GM18868 (cell line): ENCODE measurements at regions not wholly inside any gene's neighbourhood (a gene's known extent, or its start where the extent isn't known, plus 50 kb on each side); places are given as distances from the start of the nearest gene placed in this dataset.

Experiments
- ATAC-seq: cut with Tn5 transposase; IDR thresholded peaks from one replicate; pipeline ENCODE4 v1.9.1; 2021; ENCODE audit warnings: mild to moderate bottlenecking, moderate library complexity; ENCODE audit not compliant: unreplicated experiment

GRCh38 chr5:38642189-38642911 lies 85.9 kb upstream of the LIFR start:
- no peak for ATAC-seq

GRCh38 chr5:38643616-38644015 lies 87.2 kb upstream of the LIFR start:
- no peak for ATAC-seq

- no peak for ATAC-seq
Measured at GRCh38 chr5:38645508-38645907, 89.1 kb upstream of the LIFR start.

- ATAC-seq, result no peak
Measured at GRCh38 chr5:38648703-38649291, 92.4 kb upstream of the LIFR start.

GRCh38 chr5:38650540-38650939 lies 94.1 kb upstream of the LIFR start:
- no peak for ATAC-seq

- no peak for ATAC-seq
Measured at GRCh38 chr5:38650946-38651345, 94.5 kb upstream of the LIFR start.

GRCh38 chr5:38651806-38652205 lies 95.4 kb upstream of the LIFR start:
- ATAC-seq, result no peak

GRCh38 chr5:38653389-38653788 lies 96.9 kb upstream of the LIFR start:
- ATAC-seq, result no peak

- no peak for ATAC-seq
Measured at GRCh38 chr5:38655691-38656090, 99.2 kb upstream of the LIFR start.

- ATAC-seq, result no peak
Measured at GRCh38 chr5:38656568-38656967, 100.1 kb upstream of the LIFR start.

GRCh38 chr5:38657020-38657419 lies 100.6 kb upstream of the LIFR start:
- no peak for ATAC-seq

- ATAC-seq, result no peak
Measured at GRCh38 chr5:38660194-38660668, 103.8 kb upstream of the LIFR start.

- ATAC-seq, result no peak
Measured at GRCh38 chr5:38662090-38662489, 105.6 kb upstream of the LIFR start.

GRCh38 chr5:38663249-38663648 lies 106.8 kb upstream of the LIFR start:
- no peak for ATAC-seq

GRCh38 chr5:38666668-38667498 lies 110.4 kb upstream of the LIFR start:
- no peak for ATAC-seq

GRCh38 chr5:38667499-38667776 lies 111.0 kb upstream of the LIFR start:
- no peak for ATAC-seq

- ATAC-seq, result no peak
Measured at GRCh38 chr5:38669361-38669880, 113.0 kb upstream of the LIFR start.

- ATAC-seq, result no peak
Measured at GRCh38 chr5:38670066-38670465, 113.6 kb upstream of the LIFR start.

- no peak for ATAC-seq
Measured at GRCh38 chr5:38670878-38671277, 114.4 kb upstream of the LIFR start.

- no peak for ATAC-seq
Measured at GRCh38 chr5:38672059-38672788, 115.8 kb upstream of the LIFR start.

GRCh38 chr5:38673671-38674071 lies 117.2 kb upstream of the LIFR start:
- ATAC-seq, result peak; percentile 46
